ENCODE measurements at regions not wholly inside any gene's neighbourhood (a gene's known extent, or its start where the extent isn't known, plus 50 kb on each side); places are given as distances from the start of the nearest gene placed in this dataset.

- peaks cover 4% of the 10 kb centered on the region for H3K9me3 Mint-ChIP-seq
- DNase-seq (ENCODE audit: low spot score in 2 of 2, unreplicated experiment in 2 of 2), result no peak
- H3K27me3 Mint-ChIP-seq (ENCODE audit: low read depth), result peaks cover 19% of the 10 kb centered on the region
- no peaks in the 10 kb centered on the region for H3K36me3 Mint-ChIP-seq
- no peaks in the 10 kb centered on the region for H3K4me1 Mint-ChIP-seq
- TF ChIP-seq, protein P1, sequence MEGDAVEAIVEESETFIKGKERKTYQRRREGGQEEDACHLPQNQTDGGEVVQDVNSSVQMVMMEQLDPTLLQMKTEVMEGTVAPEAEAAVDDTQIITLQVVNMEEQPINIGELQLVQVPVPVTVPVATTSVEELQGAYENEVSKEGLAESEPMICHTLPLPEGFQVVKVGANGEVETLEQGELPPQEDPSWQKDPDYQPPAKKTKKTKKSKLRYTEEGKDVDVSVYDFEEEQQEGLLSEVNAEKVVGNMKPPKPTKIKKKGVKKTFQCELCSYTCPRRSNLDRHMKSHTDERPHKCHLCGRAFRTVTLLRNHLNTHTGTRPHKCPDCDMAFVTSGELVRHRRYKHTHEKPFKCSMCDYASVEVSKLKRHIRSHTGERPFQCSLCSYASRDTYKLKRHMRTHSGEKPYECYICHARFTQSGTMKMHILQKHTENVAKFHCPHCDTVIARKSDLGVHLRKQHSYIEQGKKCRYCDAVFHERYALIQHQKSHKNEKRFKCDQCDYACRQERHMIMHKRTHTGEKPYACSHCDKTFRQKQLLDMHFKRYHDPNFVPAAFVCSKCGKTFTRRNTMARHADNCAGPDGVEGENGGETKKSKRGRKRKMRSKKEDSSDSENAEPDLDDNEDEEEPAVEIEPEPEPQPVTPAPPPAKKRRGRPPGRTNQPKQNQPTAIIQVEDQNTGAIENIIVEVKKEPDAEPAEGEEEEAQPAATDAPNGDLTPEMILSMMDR (IDR thresholded peaks at IDR 0.05; ENCODE audit: unreplicated experiment), result no peak
- H3K4me3 Mint-ChIP-seq, result no peak overlapping the region
- H3K27ac Mint-ChIP-seq, result no peak overlapping the region
Observed at GRCh38 chr6:18792866-18793265, 405.7 kb downstream of the RNF144B start.

DNA sequence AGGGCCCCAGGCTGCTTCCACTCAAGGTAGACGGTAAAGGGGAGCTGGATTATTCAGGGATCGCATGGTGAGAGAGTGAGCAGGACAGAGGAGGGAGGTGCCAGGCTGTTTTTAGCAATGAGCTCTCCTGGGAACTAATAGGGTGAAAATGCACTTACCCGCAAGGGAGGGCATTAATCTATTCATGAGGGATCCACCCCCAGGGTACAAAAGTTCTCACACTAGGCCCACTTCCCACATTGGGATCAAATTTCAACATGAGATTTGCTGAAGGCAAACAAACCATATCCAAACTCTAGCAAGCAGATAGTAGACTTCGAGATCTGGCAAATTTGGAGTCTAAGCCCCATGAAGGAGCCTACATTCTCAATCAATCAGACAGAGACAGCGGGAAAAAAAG lies 408.6 kb downstream of the RNF144B start:
- TF ChIP-seq, protein P1 (IDR thresholded peaks at IDR 0.05; ENCODE audit: unreplicated experiment), result no peak
- Mint-ChIP-seq H3K27me3 (ENCODE audit: low read depth) (peaks cover 20% of the 10 kb centered on the region), H3K27ac (no peak overlapping the region), H3K4me1 (no peaks in the 10 kb centered on the region), H3K4me3 (no peak overlapping the region), H3K9me3 (peaks cover 4% of the 10 kb centered on the region), H3K36me3 (no peaks in the 10 kb centered on the region)
- no peak for DNase-seq (ENCODE audit: low spot score in 2 of 2, unreplicated experiment in 2 of 2)

DNA sequence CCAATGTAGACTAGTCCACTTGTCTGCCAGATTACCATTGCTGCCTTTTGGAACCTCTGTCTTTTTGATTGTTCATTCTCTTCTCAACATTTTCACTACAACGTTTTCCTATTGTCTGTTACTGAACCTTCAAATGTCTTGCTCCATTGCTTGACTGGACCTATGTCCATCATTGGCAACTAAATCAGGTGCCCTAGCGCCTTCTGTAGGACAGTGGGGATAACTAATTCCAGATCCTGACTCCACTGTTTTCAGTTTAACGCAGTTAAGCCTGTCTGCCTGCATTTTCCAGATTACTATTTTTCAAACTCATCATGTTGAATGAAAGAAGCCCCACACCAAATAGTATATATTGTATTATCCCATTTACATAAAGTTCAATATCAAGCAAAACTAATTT lies 433.6 kb downstream of the RNF144B start:
- no peak for DNase-seq (ENCODE audit: low spot score in 2 of 2, unreplicated experiment in 2 of 2)
- H3K4me1 Mint-ChIP-seq, result no peaks in the 10 kb centered on the region
- H3K36me3 Mint-ChIP-seq, result no peaks in the 10 kb centered on the region
- H3K4me3 Mint-ChIP-seq, result no peak overlapping the region
- TF ChIP-seq, protein P1 (IDR thresholded peaks at IDR 0.05; ENCODE audit: unreplicated experiment), result no peak
- no peak overlapping the region for H3K27ac Mint-ChIP-seq
- H3K27me3 Mint-ChIP-seq (ENCODE audit: low read depth), result no peaks in the 10 kb centered on the region
- peaks cover 31% of the 10 kb centered on the region for H3K9me3 Mint-ChIP-seq

DNA sequence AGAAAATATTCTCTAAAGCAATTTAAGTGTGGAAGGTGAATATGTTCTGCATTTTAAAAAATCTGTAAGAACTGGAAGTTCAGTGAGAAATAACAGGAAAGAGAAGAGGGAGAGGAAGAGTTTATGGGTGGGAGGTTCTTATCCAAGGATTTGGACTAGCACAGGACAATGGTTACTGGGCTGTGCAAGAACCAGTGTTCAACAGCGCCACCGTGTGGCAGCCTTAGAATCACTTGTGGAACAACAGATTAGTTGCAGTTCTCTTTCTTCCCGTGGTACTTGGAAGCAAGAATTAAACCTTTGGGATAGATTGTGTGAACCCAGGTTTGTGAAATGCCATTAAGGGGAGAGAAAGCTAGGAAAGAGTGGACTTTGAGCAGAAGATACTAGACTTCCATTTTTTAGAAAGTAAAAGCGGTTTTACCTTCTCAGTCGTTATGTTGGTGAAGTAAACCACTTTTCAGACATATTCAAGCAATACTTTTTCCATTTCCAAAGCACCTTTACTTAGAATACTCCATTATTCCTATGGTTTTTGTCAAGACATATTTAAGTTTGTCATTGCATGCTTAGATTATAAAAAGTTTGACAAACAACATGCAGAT lies 436.7 kb downstream of the RNF144B start:
- Mint-ChIP-seq H3K9me3 (peaks cover 35% of the 10 kb centered on the region), H3K36me3 (no peaks in the 10 kb centered on the region), H3K4me1 (peaks cover 6% of the 10 kb centered on the region), H3K27ac (no peak overlapping the region), H3K4me3 (no peak overlapping the region), H3K27me3 (ENCODE audit: low read depth) (peaks cover 10% of the 10 kb centered on the region)
- TF ChIP-seq, protein P1 (IDR thresholded peaks at IDR 0.05; ENCODE audit: unreplicated experiment), result peak; percentile 59
- DNase-seq (ENCODE audit: low spot score in 2 of 2, unreplicated experiment in 2 of 2), result no peak

DNA sequence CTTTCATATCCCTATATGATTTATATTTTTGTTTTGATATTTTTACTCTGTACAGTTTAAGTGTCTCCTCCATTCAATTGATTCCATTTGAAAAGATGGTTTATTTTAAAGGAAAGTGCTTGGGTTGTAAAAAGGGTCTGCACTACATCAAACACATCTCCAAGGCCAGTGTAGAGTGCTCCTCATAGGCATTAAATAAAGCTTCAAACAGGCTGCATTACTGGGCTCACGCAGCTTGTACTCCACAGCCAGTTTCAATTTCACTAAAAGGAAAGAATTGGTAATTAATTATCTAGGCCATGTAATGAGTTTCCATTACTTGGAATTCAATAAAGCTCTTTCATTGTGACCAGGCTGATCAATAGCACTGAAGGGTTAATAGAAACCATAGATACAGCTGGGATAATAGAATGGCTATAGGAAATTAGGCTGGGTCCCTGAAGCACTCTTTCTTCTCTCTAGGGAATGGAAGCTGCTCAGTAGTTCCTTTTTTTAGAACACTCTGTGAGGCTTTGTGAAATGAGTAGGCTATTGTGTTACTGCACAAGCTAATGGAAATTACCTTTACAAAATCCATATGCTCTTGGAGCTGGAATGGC lies 442.2 kb downstream of the RNF144B start:
- peaks cover 6% of the 10 kb centered on the region for H3K4me1 Mint-ChIP-seq
- H3K9me3 Mint-ChIP-seq, result peaks cover 13% of the 10 kb centered on the region
- H3K27ac Mint-ChIP-seq, result no peak overlapping the region
- H3K36me3 Mint-ChIP-seq, result no peaks in the 10 kb centered on the region
- DNase-seq (ENCODE audit: low spot score in 2 of 2, unreplicated experiment in 2 of 2), result no peak
- H3K27me3 Mint-ChIP-seq (ENCODE audit: low read depth), result peaks cover 30% of the 10 kb centered on the region
- TF ChIP-seq, protein P1 (IDR thresholded peaks at IDR 0.05; ENCODE audit: unreplicated experiment), result no peak
- H3K4me3 Mint-ChIP-seq, result no peak overlapping the region
